ENCODE measurements at regions not wholly inside any gene's neighbourhood (a gene's known extent, or its start where the extent isn't known, plus 50 kb on each side); places are given as distances from the start of the nearest gene placed in this dataset.
A peak's percentile ranks its signal among the peaks of the same experiment; 100 is the strongest.

- no peak for DNase-seq
These were observed 223.8 kb downstream of the IRF8 start for GRCh38 chr16:86122681-86123342.

- no peak for DNase-seq
These were observed 225.4 kb downstream of the IRF8 start for GRCh38 chr16:86124321-86124720.

- DNase-seq = no peak
These were observed 227.9 kb downstream of the IRF8 start for GRCh38 chr16:86126891-86127290.

- no peak for DNase-seq
These were observed 228.4 kb downstream of the IRF8 start for GRCh38 chr16:86127366-86127765.

- DNase-seq = no peak
These were observed 229.3 kb downstream of the IRF8 start for GRCh38 chr16:86128246-86128645.

GRCh38 chr16:86129541-86129940, 230.6 kb downstream of the IRF8 start:
- DNase-seq = no peak

GRCh38 chr16:86133377-86133776, 234.4 kb downstream of the IRF8 start:
- no peak for DNase-seq

GRCh38 chr16:86133847-86134375, 234.9 kb downstream of the IRF8 start:
- DNase-seq = no peak

GRCh38 chr16:86134802-86135461, 236.0 kb downstream of the IRF8 start:
- peak; percentile 44 for DNase-seq

- DNase-seq = no peak
These were observed 238.4 kb downstream of the IRF8 start for GRCh38 chr16:86137359-86137758.

- DNase-seq = no peak
These were observed 239.4 kb downstream of the IRF8 start for GRCh38 chr16:86138121-86139085.

GRCh38 chr16:86142801-86143236, 243.9 kb downstream of the IRF8 start:
- DNase-seq = no peak

- no peak for DNase-seq
These were observed 244.7 kb downstream of the IRF8 start for GRCh38 chr16:86143666-86144065.

GRCh38 chr16:86145669-86146068, 246.7 kb downstream of the IRF8 start:
- no peak for DNase-seq

GRCh38 chr16:86150641-86151238, 251.8 kb downstream of the IRF8 start:
- no peak for DNase-seq

- no peak for DNase-seq
These were observed 252.4 kb downstream of the IRF8 start for GRCh38 chr16:86151239-86151851.

- DNase-seq = no peak
These were observed 257.2 kb downstream of the IRF8 start for GRCh38 chr16:86156155-86156554.

- no peak for DNase-seq
These were observed 258.8 kb downstream of the IRF8 start for GRCh38 chr16:86157616-86158247.

- peak; percentile 6 for DNase-seq
These were observed 259.9 kb downstream of the IRF8 start for GRCh38 chr16:86158688-86159360.

GRCh38 chr16:86165479-86165878, 266.5 kb downstream of the IRF8 start:
- no peak for DNase-seq

GRCh38 chr16:86166414-86166813, 267.5 kb downstream of the IRF8 start:
- no peak for DNase-seq

Measured in hematopoietic multipotent progenitor cell treated with erythropoietin and hydrocortisone succinate and interleukin-3 and kit ligand, for 4 days (in vitro differentiated cells).